Breast epithelium (tissue), 3 donors: ENCODE measurements at regions not wholly inside any gene's neighbourhood (a gene's known extent, or its start where the extent isn't known, plus 50 kb on each side); places are given as distances from the start of the nearest gene placed in this dataset.

Experiments used
- CTCF ChIP-seq, 3 donors: fragments of 450-650 bp; IDR thresholded peaks; one replicate each; pipeline ENCODE4 v1.5.1; 2016 to 2017; ENCODE audit warnings: antibody characterized with exemption in 3 of 3, mild to moderate bottlenecking in 3 of 3, moderate library complexity in 3 of 3
- POLR2A ChIP-seq: fragments of 450-650 bp; IDR thresholded peaks from one replicate; pipeline ENCODE4 v1.6.1; 2016; ENCODE audit warnings: antibody characterized with exemption, mild to moderate bottlenecking, moderate library complexity
- POLR2AphosphoS5 ChIP-seq, 3 donors: sonication (generic); formaldehyde crosslinking; IDR thresholded peaks; one replicate each; pipeline ENCODE4 v1.6.1; 2017; ENCODE audit warnings: antibody characterized with exemption in 3 of 3

GRCh38 chr6:8545336-8545735 is 110.0 kb upstream of the SLC35B3 start:
- no peak for TF ChIP-seq POLR2A
- no peak for TF ChIP-seq CTCF (IDR thresholded peaks at IDR 0.05)
- TF ChIP-seq POLR2AphosphoS5 (IDR thresholded peaks at IDR 0.05): no peak
